ENCODE measurements at regions not wholly inside any gene's neighbourhood (a gene's known extent, or its start where the extent isn't known, plus 50 kb on each side); places are given as distances from the start of the nearest gene placed in this dataset.

- no peak overlapping the region for H2AFZ ChIP-seq (ENCODE audit: low read length)
- H3K18ac ChIP-seq (ENCODE audit: extremely low read depth, low read length) = no peak overlapping the region
- FAIRE-seq = no peak
- WGBS, 2 experiments (ENCODE audit: extremely low coverage in 1 of 2, insufficient coverage in 1 of 2, insufficient read length in 1 of 2, insufficient replicate concordance in 2 of 2, low coverage in 1 of 2, low lambda C conversion rate in 2 of 2, missing lambda C conversion rate in 1 of 2) = 97% methylated on average over 5 of the region's 5 CpGs; no CpG with 5 or more reads in 1 of the 2 experiments
- H3K79me1 ChIP-seq (ENCODE audit: low read depth, low read length) = no peaks in the 10 kb centered on the region
- no peaks in the 10 kb centered on the region for H3K79me2 ChIP-seq (ENCODE audit: control insufficient read depth in 1 of 2, insufficient read depth in 2 of 2, low read length in 2 of 2)
- no peaks in the 10 kb centered on the region for H3K36me3 ChIP-seq (ENCODE audit: control insufficient read depth in 2 of 4, insufficient read depth in 4 of 4, low read length in 3 of 4)
- no peak overlapping the region for H2BK5ac ChIP-seq (ENCODE audit: low read depth, low read length)
- no peak overlapping the region for H3K4ac ChIP-seq (replicated peaks; ENCODE audit: insufficient read length, low read depth, low read length)
- H2BK15ac ChIP-seq (ENCODE audit: low read length) = 0 out of 2 replicates have a peak overlapping the region, but pooled peaks have one; percentile 46
- no peaks in the 10 kb centered on the region for H3K27me3 ChIP-seq (replicated peaks in 1 of 4; ENCODE audit: control insufficient read depth in 3 of 4, extremely low read depth in 1 of 4, insufficient read depth in 3 of 4, low read length in 3 of 4)
- no peak overlapping the region for H2BK20ac ChIP-seq (ENCODE audit: low read length)
- no peak overlapping the region for H4K91ac ChIP-seq (replicated peaks; ENCODE audit: insufficient read length, low read length)
- no peak overlapping the region for H3K4me3 ChIP-seq (ENCODE audit: extremely low read depth in 1 of 4, insufficient read depth in 2 of 4, low read depth in 3 of 4, low read length in 4 of 4)
- H2AK5ac ChIP-seq (ENCODE audit: low read depth, low read length) = no peak overlapping the region
- no peaks in the 10 kb centered on the region for H3K23me2 ChIP-seq (ENCODE audit: low read depth, low read length)
- H3K23ac ChIP-seq (ENCODE audit: insufficient read length) = no peak overlapping the region
- H3K27ac ChIP-seq (ENCODE audit: low read depth, low read length) = no peak overlapping the region
- no peak overlapping the region for H4K8ac ChIP-seq (ENCODE audit: extremely low read depth, insufficient read depth, low read length)
- POLR2A ChIA-PET (ENCODE audit: partially characterized antibody) = no interaction called here
- no peaks in the 10 kb centered on the region for H4K20me1 ChIP-seq (replicated peaks in 1 of 2; ENCODE audit: control insufficient read depth in 1 of 2, insufficient read depth in 2 of 2, low read length in 2 of 2)
- H3K9me3 ChIP-seq (ENCODE audit: insufficient read depth in 2 of 2, low read depth in 1 of 2, low read length in 1 of 2) = no peaks in the 10 kb centered on the region
- H3K4me2 ChIP-seq (ENCODE audit: insufficient read depth in 1 of 2, low read depth in 2 of 2, low read length in 2 of 2) = no peak overlapping the region
- H3K4me1 ChIP-seq (replicated peaks in 1 of 4; ENCODE audit: control insufficient read depth in 3 of 4, insufficient read depth in 4 of 4, low read length in 3 of 4) = no peaks in the 10 kb centered on the region
- no peak overlapping the region for H2BK120ac ChIP-seq (replicated peaks; ENCODE audit: low read depth, low read length)
- no peak overlapping the region for H3K56ac ChIP-seq (replicated peaks; ENCODE audit: insufficient read length, low read depth, low read length)
- no peak for DNase-seq (ENCODE audit: low read depth in 1 of 2, low spot score in 2 of 2)
- no peak overlapping the region for H4K5ac ChIP-seq (ENCODE audit: insufficient read length, low read depth, low read length)
- H3K14ac ChIP-seq (ENCODE audit: insufficient read length) = no peak overlapping the region
- no peak overlapping the region for H3K9ac ChIP-seq (replicated peaks in 1 of 4; ENCODE audit: extremely low read depth in 1 of 4, low read depth in 3 of 4, low read length in 3 of 4)
- H2BK12ac ChIP-seq (ENCODE audit: low read depth, low read length) = no peak overlapping the region
- CTCF ChIA-PET (ENCODE audit: partially characterized antibody) = interaction anchor here (1.1 to 1.4 kb wide), 2 partner anchors 13 to 14 kb away, joined by 3 read pairs; no protein-coding TSS in a partner anchor
- no peak for TF ChIP-seq KDM5A (IDR thresholded peaks at IDR 0.05; ENCODE audit: low read length)
- no peak for TF ChIP-seq CBX5 (IDR thresholded peaks at IDR 0.05; ENCODE audit: low read depth, low read length)
- no peak for TF ChIP-seq NANOG (IDR thresholded peaks at IDR 0.05; ENCODE audit: insufficient read depth, low read depth, low read length, poor library complexity, severe bottlenecking)
- TF ChIP-seq RAD21 (IDR thresholded peaks at IDR 0.05 in 1 of 2, conservative IDR thresholded peaks at IDR 0.05 in 1 of 2; ENCODE audit: low read depth in 2 of 2, low read length in 2 of 2) = no peak
- TF ChIP-seq GTF2F1 (IDR thresholded peaks at IDR 0.05; ENCODE audit: borderline replicate concordance, low read depth, low read length) = no peak
- no peak for TF ChIP-seq RBBP5 (IDR thresholded peaks at IDR 0.05; ENCODE audit: borderline replicate concordance, low read depth, low read length)
- TF ChIP-seq POLR2A (IDR thresholded peaks at IDR 0.05; ENCODE audit: control extremely low read depth in 1 of 2, low read depth in 2 of 2, low read length in 2 of 2) = no peak
- no peak for TF ChIP-seq BRCA1 (IDR thresholded peaks at IDR 0.05; ENCODE audit: low read depth, low read length)
- no peak for TF ChIP-seq KDM1A (IDR thresholded peaks at IDR 0.05; ENCODE audit: borderline replicate concordance, low read length)
- no peak for TF ChIP-seq CREB1 (IDR thresholded peaks at IDR 0.05)
- no peak for TF ChIP-seq HDAC6 (IDR thresholded peaks at IDR 0.05; ENCODE audit: low read depth, low read length)
- no peak for TF ChIP-seq JUND (IDR thresholded peaks at IDR 0.05; ENCODE audit: low read length)
- no peak for TF ChIP-seq TAF7 (optimal IDR thresholded peaks at IDR 0.05; ENCODE audit: borderline replicate concordance, low read depth, low read length)
These were observed 381.9 kb upstream of the ZNF462 start for GRCh38 chr9:106481013-106481609.

All from H1 (cell line).